Pancreas (tissue), 10 donors: ENCODE measurements at regions not wholly inside any gene's neighbourhood (a gene's known extent, or its start where the extent isn't known, plus 50 kb on each side); places are given as distances from the start of the nearest gene placed in this dataset.
A peak's percentile ranks its signal among the peaks of the same experiment; 100 is the strongest.

ENCODE experiments used
- ATAC-seq, 4 donors: fragments of 200-7000 bp; cut with Tn5 transposase; one replicate each; pipeline versions ENCODE4 v1.8.0 to v1.9.1; 2020; ENCODE audit warnings: mild to moderate bottlenecking in 4 of 4, moderate library complexity in 4 of 4
- DNase-seq, 6 donors: peaks; one replicate each; pipeline ENCODE4 v3.0.0-alpha.2; 2020
- FAIRE-seq: peaks from 2 replicates; lab custom pipeline; 2012; peaks lifted over from hg19 to GRCh38; lab: Jason Lieb, UNC
- H3K27ac ChIP-seq, 4 donors: fragments of 200-600 bp; sonication (generic); 1 replicate in 3 of 4; 2 replicates in 1 of 4; pipeline versions ENCODE4 v1.5.0 to v1.8.0; 2020
- H3K27me3 ChIP-seq, 4 donors: fragments of 200-600 bp; one replicate each; pipeline ENCODE4 v1.8.0; 2021
- H3K36me3 ChIP-seq, 3 donors: fragments of 200-600 bp; sonication (generic) in 1 of 3; one replicate each; pipeline versions ENCODE4 v1.5.0 to v1.8.0; 2020 to 2021
- H3K4me1 ChIP-seq, 3 donors: fragments of 200-600 bp; one replicate each; pipeline ENCODE4 v1.8.0; 2021
- H3K4me3 ChIP-seq, 4 donors: fragments of 200-600 bp; sonication (generic) in 2 of 4; one replicate each; pipeline versions ENCODE4 v1.5.0 to v1.8.0; 2020 to 2021
- H3K9me3 ChIP-seq, 4 donors: fragments of 200-600 bp; one replicate each; pipeline ENCODE4 v1.8.0; 2021
- WGBS, 2 donors: extraction: QIAGEN DNeasy Blood & Tissue Kit; methylation state at CpG; one replicate each; pipeline ENCODE4 v1.1.7; 2013; 5-methylcytosine and 5-hydroxymethylcytosine counted together
- intact Hi-C, 3 donors: fragments of 100-400 bp; cut with DNase I; formaldehyde crosslinking; loops; one replicate each; pipeline versions ENCODE4 v1.11.1 to v1.14.2; 2022
- TF ChIP-seq, protein P1 (sequence below), 4 donors: fragments of 200-600 bp; sonication (generic) in 3 of 4; IDR thresholded peaks; one replicate each; pipeline versions ENCODE4 v1.5.0 to v1.8.0; 2021; ENCODE audit warnings: antibody characterized with exemption in 4 of 4
- donor health status: healthy with polysubstance abuse.
- donor health status: DM: no; HTN: no; CAD: no; lungs with moderate emphysema.
- donor health status: DM: no; HTN: no; CAD: no.
- donor health status: control.
- donor health status: control.
- donor health status: Bipolar disorder and iron deficiency.
- donor health status: DM: yes; HTN: yes; CAD: no.
- donor health status: DM: no; HTN: no; CAD: no.
- donor health status: DM: no; HTN: no; CAD: no.
- donor health status: DM: yes; HTN: yes; CAD: no.

DNA sequence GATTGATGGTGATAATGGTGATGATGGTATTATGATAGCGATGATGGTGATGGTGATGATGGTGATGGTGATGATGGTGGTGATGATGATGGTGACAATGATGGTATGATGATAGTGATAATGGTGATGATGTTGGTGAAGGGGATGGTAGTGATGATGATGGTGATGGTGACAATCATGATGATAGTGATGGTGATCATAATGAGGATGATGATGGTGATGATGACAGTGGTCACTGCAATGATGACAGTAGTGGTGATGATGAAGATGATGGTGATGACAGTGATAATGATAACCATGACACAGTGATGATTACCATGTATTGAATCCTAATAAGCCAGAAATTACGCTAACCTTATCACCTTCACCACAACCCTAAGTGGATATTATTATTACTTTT is 128.2 kb downstream of the SHANK2 start:
- intact Hi-C loops, result no loop called here
- no peaks in the 10 kb centered on the region for H3K27me3 ChIP-seq
- ATAC-seq, result no peak
- 96 to 100% methylated on average over 2 of the region's 2 CpGs for WGBS, 2 donors
- no peak for DNase-seq
- no peaks in the 10 kb centered on the region for H3K36me3 ChIP-seq
- no peak overlapping the region for H3K27ac ChIP-seq
- no peak for FAIRE-seq
- TF ChIP-seq, protein P1, sequence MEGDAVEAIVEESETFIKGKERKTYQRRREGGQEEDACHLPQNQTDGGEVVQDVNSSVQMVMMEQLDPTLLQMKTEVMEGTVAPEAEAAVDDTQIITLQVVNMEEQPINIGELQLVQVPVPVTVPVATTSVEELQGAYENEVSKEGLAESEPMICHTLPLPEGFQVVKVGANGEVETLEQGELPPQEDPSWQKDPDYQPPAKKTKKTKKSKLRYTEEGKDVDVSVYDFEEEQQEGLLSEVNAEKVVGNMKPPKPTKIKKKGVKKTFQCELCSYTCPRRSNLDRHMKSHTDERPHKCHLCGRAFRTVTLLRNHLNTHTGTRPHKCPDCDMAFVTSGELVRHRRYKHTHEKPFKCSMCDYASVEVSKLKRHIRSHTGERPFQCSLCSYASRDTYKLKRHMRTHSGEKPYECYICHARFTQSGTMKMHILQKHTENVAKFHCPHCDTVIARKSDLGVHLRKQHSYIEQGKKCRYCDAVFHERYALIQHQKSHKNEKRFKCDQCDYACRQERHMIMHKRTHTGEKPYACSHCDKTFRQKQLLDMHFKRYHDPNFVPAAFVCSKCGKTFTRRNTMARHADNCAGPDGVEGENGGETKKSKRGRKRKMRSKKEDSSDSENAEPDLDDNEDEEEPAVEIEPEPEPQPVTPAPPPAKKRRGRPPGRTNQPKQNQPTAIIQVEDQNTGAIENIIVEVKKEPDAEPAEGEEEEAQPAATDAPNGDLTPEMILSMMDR (IDR thresholded peaks at IDR 0.05), result no peak
- H3K9me3 ChIP-seq, result no peaks in the 10 kb centered on the region
- H3K4me3 ChIP-seq, result no peak overlapping the region
- H3K4me1 ChIP-seq, result no peaks in the 10 kb centered on the region

DNA sequence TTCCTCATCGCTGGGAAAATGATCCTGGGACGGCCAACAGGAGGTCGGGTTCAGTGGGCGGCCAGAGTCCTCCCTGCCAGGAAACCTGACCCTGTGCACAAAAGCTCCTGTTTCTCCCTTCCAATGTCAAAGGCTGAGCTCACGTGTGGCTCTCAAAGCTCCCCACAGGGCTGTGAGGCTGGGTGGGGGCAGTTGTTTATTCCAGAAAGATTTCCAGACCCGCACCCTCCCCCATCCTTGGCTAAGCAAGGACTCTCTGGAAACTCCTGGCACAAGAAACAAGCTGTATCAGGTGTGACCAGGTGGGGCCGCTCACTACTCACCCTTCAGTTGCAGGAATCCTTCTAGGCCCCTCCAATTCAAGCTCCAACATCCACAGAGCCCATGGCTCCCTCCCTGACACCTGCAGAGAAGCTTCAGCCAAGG is 131.9 kb downstream of the SHANK2 start:
- FAIRE-seq, result no peak
- 19 to 20% methylated on average over 7 of the region's 7 CpGs for WGBS, 2 donors

DNA sequence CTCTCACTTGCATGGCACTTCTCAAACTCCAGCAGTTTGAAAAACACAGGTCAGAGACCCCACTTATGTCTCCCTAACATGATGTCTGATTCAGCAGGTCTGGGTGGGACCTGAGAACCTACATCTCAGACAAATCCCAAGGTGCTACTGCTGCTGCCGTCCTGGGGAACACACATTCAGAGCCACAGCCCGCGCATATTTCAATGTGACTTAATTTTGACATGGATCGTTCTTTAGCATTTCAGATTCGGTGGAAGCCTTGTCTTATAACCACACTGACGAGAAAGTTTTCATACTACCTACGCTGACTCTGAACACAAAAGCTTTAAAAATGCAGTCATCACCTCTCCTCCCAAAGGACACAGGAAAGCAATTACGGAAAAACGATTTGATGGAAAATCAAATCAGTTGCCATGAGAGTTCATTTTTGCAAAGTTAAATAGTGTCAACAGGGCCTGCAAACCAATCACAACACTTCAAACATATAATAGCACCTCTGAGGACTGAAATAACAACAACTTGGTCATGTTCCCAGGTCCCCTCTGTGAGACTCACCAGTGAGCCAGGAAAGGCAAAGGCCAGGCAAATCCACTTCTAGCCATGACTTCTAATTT is 132.6 kb downstream of the SHANK2 start:
- H3K9me3 ChIP-seq, result no peaks in the 10 kb centered on the region
- intact Hi-C loops, result loop anchor here in 2 of 3 donors (5.0 to 10.0 kb wide), 3 partner anchors 125 to 225 kb away; no protein-coding TSS in a partner anchor
- H3K27me3 ChIP-seq, result no peaks in the 10 kb centered on the region
- no peak for DNase-seq
- peaks cover 0 to 7% (median 0%) of the 10 kb centered on the region in 3 donors for H3K36me3 ChIP-seq
- TF ChIP-seq, protein P1 (IDR thresholded peaks at IDR 0.05), result no peak
- 66 to 69% methylated on average over 9 of the region's 9 CpGs for WGBS, 2 donors
- peak overlapping the region in 2 of 4 donors; percentile 57 to 62 for H3K27ac ChIP-seq
- no peak for FAIRE-seq
- H3K4me1 ChIP-seq, result no peaks in the 10 kb centered on the region
- peak in 3 of 4 donors; percentile 15 to 48 (median 36) for ATAC-seq
- H3K4me3 ChIP-seq, result no peak overlapping the region

More for the DNA sequence above, 131.9 kb downstream of the SHANK2 start:
- intact Hi-C loops, result no loop called here
- Histone ChIP-seq H3K27me3 (no peaks in the 10 kb centered on the region), H3K36me3 (peaks cover 0 to 7% (median 0%) of the 10 kb centered on the region in 3 donors), H3K27ac (peak overlapping the region in 2 of 4 donors; percentile 57 to 62), H3K9me3 (no peaks in the 10 kb centered on the region), H3K4me1 (no peaks in the 10 kb centered on the region), H3K4me3 (no peak overlapping the region)
- ATAC-seq (peak; percentile 90 to 99 (median 94)), DNase-seq (peak in 5 of 6 donors; percentile 53 to 69 (median 61))
- TF ChIP-seq, protein P1 (IDR thresholded peaks at IDR 0.05), result peak in 3 of 4 donors; percentile 20 to 44 (median 41)

DNA sequence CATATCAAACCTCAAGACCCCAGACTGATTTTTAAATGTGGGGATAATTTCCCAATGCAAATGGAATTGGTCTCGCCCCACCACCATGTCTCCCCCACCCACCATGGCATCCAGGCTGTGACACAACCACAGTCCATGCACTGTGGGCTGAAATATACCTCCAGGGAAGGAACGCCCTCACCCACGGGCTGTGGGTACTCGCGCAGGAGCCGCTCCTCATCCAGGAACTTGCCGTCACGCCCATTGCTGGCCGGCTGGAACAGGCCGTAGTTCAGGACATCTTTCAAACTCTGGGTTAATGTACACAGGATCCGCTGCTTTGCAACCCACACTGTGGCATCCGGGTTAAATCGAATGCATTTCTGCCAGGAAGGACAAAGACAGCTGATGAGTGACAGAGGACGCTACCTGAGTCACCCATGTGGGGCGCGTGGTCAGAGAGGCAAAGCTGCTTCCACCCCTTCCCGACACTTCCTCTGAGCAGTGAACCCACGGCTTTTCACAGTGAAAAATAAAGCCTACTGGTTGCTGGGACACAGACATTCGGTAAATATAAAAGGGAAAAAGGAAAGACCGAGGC is 133.6 kb downstream of the SHANK2 start:
- H3K27me3 ChIP-seq, result no peaks in the 10 kb centered on the region
- TF ChIP-seq, protein P1 (IDR thresholded peaks at IDR 0.05), result no peak

More for the DNA sequence above, 133.6 kb downstream of the SHANK2 start:
- intact Hi-C loops, result loop anchor here in 2 of 3 donors (5.0 to 10.0 kb wide), 3 partner anchors 126 to 226 kb away; no protein-coding TSS in a partner anchor
- Histone ChIP-seq H3K4me3 (no peak overlapping the region), H3K4me1 (no peaks in the 10 kb centered on the region), H3K9me3 (no peaks in the 10 kb centered on the region), H3K27ac (no peak overlapping the region), H3K36me3 (peaks cover 0 to 7% (median 0%) of the 10 kb centered on the region in 3 donors)
- ATAC-seq (no peak), DNase-seq (no peak), FAIRE-seq (no peak)
- WGBS, 2 donors, result 88 to 91% methylated on average over 20 of the region's 20 CpGs
